ENCODE measurements at regions not wholly inside any gene's neighbourhood (a gene's known extent, or its start where the extent isn't known, plus 50 kb on each side); places are given as distances from the start of the nearest gene placed in this dataset.

DNA sequence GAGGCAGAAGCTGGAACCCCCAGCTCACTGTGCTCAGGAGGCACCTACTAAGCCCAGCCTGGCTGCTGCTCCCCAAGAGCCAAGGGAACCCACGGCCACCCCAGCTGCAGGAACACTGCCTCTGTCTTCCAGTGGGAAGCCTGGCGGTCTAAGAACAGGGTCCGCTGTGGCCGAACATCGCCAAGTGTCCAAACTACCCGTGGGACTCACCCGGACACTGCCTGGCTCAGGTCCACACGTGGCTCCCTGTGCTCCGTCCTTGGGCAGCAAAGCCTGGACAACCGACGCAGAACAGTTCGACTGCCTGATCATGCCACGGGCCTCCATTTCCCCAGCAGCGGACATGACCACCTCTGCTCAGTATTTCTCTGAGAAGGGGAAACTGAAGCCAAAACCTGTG is 747.0 kb downstream of the BRD1 start:
- no peak for DNase-seq

DNA sequence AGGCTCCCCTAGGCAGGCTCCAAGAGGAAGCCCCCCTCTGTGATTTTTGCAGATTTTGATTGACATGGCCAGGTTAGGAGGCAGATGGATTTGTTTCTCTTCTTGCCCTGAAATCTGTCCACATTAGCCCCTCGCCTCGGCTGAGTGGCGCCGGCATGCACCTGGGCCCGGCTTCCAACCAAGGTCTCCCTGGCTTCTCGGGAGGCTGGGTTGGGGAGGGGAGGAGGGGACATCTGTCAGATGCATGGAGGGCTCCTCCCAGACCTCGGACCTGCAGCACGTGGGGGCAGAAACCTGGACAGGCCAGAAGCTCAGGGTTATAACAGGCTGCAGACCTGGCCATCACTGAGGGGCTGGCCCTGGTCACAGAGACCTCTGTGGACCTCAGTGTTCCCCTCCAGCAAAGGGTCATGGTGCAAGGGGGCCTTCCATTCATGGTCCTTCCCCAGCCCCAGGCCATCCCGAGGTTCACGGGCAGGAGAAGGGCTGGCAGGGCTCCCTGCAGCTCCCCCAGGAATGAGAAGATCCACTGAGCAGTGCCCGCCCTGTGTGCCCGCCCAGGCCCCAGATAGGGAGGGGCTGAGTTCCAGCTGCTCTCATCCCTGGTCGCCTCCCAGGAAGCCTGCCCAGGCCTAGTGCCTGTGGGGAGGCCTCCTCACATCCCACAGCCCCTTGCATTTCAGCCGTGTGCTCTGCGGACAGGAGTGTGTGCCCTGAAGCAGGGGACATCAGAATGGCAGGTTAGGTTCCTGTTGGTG is 747.8 kb downstream of the BRD1 start:
- DNase-seq = no peak

DNA sequence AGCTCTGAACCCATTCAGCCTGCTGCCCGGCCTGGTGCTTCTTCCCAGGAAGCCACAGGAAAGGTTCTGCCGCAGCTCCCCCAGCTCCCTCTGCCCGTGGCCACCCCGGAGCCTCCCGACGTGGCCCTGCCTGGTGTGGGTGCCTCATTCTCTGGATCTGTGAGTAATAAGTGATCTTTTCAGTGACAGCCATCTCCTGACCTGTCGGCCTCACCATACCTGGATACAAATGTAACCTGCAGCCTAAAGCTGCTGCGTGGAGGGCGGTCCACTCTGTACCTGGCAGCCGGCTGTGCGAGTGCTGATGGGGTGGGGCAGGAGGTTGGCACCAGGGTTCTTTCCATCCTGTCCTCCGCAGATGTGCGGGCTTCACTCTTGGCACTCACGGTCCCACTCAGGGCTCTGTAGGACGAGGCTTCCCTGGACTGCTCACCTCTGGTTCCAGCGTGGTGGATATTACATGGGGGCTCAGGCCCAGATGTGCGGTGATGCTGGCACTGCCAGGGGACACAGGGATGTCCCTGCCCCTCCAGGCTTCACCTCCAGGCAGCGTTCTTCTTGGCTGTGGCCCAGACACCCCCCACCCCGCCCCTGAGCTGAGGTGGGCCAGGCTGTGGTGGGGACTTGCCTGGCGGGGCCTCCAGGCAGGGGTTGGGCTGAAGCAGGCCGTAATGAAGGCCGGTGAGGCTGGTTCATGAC is 748.5 kb downstream of the BRD1 start:
- DNase-seq = no peak

DNA sequence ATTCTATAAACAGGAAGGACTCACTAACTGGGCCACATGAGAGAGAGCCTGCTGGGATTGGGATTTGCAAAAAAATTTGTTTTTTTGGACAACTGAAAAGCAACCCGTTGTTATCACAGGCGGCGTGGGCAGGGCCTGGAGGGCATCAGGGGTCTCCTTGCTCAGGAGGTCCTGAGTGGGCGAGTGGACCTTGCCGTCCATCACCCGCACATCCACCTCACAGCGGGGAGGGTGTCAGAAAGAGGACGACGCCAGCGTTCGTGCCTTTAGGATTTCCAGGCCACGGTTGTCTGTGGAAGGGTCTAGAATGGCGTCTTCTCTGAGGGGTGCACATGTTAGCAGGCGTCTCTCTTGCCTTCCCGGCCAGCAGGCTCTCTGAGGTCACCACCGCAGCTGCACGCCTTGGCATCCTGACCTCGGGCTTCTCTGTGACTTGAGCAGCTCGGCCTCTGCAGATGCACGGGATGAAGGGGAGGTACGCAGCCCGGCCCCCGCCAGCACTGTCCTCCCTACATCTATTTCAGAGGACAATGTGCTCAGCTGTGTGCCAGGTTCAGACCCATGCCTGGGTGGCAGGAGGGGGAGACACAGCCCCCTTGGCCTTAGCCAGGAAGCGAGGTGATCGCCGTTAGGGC is 749.5 kb downstream of the BRD1 start:
- DNase-seq = no peak

DNA sequence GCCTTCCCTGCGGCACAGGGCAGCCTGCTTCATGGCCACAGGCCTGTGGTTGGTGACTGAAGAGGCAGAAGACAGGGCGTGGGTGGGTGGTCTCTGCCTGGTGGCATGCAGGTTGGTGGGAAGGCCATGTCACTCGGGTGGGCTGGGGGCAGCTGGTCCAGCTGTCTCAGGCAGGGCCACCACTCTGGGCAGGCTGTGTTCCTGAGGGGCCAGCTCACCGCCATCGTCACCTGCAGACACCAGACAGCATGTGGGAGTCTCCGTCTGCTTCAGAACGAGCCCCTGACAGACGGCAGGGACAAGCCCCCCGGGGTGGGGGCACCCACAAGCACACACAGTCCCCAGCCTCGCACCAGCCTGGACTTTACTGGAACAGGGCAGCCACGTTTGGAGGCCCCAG is 750.1 kb downstream of the BRD1 start:
- DNase-seq = no peak

DNA sequence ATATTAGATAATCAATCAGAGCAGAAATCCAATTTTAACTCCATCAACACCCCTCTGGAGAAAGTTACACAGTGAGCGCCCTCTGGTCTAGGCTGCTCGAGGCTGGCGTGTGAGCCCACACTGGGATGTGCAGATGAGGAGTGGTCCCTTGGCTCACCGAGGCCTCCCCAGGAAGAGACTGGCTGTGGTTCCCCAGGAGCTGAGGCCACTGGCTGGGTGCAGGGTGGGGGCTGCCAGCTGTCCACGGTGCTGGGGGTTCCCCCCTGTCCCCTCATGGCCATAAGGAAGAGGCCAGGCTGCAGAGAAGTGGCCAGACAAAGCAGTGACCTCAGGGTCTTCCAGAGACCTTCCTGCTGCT is 750.7 kb downstream of the BRD1 start:
- DNase-seq = no peak

DNA sequence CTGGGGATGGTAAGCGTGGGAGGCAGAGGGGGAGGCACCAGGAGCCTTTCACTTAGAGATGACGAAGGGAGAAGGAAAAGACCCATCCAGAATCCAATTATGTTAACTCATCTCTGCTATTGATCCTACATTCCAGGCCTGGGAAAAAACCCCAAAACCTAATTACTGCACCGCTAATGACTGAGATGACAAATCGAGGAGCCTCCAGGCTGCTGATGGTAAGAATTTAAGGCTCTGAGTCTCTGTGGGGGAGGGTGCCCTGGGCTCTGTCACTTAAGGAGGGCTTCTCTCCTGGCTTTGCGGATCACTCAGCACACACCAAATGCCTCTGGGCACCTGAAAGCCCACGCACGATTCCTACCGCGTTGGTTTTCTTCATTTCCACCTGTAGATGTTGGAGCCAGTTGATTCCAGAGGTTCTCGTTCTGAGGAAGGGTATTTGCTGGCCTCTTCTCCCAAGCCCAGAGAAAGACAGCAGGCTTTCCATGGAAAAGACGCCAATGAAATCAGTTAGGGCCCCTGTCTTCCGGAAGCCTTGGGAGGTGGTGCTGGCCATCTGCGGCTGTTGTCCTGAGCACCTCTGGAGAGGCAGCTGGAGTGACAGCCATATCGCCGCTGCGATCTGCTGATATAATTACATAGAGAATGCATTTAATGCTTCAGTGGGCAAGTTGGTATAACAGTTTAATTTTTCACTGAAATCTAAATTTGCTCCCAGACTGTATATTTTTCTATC is 751.2 kb downstream of the BRD1 start:
- no peak for DNase-seq

DNA sequence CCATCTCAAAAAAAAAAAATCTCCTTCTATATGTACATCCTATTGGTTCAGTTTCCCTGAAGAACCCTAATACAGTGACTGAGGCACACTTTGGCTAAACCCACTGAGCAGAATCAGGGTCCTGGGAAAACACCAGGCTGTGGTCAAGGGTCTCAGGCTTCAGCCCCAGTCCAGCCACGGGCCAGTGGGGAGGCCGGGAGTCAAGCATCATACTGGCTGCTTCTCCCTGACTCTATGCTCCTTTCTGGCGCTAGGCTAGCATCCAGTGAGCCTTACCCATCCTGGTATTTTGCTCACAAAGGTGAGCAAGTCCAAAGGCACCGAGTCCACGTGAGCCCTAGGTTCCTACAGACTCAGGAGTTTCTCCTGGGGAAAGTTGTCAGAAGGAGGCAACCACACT is 752.5 kb downstream of the BRD1 start:
- no peak for DNase-seq

DNA sequence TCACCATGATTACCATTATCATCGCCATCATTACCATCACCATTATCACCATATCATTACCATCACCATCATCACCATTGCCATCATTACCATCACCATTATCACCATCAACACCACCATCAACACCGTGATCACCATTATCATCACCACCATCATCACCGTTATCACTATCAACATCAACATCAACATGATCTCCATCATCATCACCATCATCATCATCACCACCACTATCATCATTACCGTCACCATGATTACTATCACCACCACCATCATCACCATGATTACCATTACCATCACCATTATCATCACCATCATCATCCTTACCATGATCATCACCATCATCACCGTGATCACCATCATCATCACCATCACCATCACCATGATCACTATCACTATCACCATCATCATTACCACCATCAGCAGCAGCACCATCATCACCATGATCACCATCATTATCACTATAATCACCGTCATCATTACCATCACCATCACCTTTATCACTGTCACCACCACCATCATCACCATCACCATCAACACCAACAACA is 753.7 kb downstream of the BRD1 start:
- no peak for DNase-seq

DNA sequence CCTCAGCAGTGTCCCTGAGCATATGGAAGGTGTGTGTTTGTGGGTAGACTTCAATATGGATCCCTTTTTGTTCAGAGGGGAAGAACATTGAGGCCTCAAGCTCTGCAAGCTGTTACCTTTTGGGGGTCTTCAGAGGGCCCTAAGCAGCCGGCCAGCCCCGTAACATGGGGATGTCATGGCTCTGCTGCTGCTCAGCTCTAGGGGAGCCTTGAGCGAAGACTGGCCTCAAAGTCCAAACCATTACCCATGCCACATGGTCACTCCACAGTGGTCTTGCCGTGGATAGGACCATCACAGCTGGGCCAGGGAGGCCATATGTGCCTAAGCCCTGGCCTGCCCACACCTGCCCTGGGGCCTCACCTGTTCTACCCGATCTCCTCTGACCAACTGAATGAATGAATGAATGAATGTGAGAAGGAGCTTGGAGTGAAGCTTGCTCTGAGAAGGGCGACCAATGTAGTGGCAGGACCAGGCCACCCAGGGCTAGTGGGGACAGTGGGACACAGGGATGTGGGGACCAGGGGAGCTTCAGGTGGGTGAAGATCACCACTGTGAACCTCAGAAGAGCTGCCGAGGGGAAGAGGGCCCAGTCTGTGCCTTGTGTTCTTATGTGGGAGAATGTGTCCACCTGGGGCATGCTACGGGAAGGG is 754.6 kb downstream of the BRD1 start:
- DNase-seq = no peak

DNA sequence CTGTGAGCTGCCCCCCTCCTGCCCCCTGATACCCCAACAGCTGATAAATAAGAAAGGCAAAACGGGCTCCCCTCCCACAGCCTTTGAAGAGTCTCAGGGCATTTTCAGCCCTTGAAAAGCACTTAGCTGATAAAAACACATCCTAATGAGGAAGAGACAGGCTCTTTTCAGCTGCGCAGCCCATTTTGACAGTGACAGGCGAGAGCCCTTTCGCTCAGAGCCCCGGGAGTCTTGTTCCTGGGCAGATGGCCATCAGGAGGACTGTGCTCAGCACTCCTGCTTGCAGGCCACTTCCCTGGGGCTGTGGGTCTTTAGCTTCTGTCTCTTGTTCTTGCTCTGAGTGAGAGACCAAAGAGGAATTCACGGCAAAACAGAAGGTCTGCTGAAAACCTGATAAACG is 757.2 kb downstream of the BRD1 start:
- no peak for DNase-seq

DNA sequence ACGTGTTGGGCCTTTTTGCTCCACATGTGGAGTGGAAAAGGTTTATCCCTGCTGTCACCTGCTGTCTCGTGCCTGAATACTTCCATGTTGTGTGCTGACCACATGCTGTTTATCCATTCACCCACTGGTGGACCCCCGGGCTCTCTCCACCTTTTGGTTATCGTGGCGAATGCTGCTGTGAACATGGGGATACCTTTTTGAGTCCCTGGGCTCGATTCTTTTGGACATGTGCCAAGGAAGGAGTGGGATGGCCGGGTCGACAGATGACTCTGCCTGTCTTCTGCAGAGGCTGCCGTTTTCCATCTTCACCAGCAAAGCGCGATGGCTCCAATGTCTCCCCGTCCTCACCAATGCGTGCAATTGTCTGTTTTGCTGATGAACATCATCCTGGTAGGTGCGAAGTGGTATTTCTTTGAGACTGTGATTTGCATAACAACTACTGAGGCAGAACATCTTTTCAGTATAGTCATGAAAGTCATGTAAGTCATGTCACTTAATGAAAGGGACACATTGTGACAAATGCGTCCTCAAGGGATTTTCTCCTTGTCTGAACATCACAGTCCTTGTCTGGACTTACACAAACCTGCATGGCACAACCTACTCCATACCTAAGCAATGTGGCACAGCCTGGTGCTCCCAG is 758.7 kb downstream of the BRD1 start:
- no peak for DNase-seq

DNA sequence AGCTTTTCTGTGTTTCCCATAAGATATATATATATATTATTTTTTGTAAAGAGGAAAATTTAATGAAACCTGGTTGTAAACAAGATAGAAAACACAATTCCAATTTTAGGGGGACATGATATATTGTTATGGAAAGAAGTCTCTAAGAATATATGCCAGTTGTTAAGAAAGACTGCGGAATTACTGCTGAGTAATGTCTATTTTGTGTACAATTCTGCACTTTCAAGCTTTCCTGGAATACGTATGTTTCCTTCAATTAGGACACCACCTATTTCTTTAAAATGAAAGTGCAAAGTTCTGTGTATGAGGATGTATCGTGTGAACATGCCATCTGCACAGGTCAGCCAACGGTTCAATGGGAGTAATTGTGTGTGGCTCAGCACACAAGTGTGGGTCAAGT is 760.2 kb downstream of the BRD1 start:
- no peak for DNase-seq

DNA sequence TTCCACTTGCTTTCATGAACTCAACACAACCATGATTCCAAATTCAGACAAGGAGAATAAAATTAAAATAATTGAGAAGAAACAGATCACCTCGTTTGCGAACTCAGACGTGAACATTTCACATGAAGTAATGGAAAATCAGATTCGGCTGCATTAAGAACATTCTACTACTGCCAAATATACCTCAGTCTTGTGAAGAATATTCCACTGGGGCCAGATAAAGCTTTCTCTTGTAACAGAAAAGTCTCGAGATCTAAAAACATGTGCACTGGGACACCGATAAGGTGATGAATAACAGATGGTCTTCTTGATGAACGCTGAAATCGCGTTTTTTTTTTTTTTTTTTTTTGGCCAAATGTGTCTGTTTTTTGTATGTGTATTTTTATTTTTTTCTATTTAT is 761.1 kb downstream of the BRD1 start:
- DNase-seq = no peak

DNA sequence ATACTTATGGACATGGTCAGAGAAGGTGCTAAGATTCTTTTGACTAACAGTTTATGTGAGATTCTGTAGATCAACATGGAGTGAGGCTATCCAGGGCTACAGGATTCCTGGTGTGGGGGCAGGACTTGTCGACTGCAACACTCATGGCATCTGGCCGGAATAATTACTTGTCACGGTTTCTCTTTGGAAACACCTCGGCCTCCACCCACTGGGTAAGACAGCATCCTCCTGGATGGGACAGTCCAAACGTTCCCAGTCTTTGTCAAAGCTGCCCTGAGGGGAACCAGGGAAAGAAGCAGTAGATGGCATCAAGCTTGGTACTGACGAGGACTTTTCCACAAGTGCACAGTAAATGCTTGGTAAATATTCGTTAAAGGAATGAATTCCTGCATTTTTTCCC is 762.8 kb downstream of the BRD1 start:
- no peak for DNase-seq

DNA sequence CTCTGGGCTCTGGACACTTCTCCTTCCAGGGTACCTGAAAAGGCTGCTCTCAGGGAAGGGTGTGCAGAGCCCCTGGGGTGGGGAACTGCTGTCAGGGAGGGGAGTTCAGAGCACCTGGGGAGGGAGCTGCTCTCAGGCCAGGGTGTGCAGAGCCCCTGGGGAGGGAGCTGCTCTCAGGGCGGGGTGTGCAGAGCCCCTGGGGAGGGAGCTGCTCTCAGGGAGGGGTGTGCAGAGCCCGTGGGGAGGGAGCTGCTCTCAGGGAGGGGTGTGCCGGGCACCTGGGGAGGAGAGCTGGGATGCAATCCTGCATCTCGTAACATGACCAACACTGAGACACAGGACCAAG is 764.2 kb downstream of the BRD1 start:
- DNase-seq = no peak

DNA sequence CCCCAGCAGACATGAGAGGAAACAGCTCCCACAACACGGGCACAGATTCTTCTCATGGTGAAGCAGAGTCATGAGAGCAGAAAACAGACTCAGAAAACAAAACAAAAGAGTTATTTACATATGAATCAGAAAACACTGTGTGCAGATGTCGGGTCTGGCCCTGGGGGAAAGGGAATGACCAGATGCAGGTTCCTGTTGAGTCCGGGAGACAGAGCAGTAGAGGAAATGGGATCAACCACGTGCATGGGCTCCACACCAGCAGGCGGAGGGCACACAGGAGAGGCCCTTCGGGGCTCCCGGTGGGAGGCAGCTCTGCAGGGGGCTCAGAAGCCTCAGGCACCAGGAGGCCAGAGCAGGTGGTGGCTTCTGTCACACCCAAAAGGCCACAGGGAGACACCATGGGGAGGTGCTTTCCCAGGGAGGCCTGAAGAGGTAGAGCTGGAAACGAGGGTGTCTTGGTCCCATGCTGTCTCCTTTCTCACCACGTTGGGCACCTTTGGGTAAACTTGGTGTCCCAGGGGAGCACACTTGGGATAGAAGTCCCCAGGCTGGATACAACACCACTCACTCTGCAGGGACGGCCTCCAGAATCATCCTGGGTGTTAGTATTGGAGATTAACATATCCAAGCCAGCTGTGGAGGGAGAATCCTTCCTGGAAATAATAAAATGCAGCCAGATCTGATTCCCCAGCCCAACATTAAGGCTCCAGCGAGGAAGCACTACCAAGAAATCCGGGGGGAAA is 764.7 kb downstream of the BRD1 start:
- no peak for DNase-seq

DNA sequence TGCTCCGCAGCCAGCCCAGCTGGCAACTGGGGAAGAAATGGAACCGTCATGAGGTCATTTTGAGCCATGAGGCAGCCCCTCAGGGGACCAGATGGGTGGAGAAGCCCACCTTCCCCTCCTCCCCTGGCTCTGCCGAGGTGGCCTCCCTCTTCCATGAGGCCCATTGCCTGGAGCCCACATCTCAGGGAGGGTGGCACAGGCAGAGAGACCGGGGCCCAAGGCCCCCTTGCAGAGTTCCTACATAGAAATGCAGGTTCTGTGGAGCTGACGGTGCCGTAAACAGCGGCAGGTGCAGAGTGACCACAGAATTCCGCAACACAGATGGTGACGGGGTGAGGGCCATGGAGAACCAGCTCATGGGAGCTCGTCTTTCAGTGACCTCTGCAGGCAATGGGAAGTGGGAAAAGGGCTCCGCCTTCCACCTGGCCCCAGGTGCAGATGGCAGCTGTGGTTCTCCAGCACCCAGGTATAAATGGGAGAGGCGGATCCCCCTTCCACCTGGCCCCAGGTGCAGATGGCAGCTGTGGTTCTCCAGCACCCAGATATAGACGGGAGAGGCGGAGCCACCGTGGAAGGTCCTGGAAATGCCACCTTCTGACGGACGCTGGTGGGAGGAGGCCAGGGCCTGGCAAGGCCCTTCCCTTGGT is 765.4 kb downstream of the BRD1 start:
- no peak for DNase-seq

DNA sequence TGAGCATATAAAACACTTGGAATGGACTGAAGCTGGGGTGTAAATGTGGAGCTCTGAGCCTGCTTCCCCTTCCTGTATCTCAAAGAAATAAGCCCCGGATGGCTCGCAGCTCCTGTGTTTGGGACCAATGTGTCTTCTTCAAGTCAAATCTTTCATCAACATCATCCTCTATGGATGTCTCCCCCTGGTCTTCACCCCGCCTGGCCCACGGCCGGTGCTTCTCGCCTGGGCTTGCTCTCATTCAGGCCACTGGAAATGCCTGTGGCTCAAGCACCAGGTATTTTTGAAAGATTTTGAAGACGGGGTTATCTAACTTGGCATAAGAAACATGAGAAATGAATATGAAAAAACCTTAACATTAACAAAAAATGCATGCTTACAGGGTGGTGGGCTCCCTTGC is 769.8 kb downstream of the BRD1 start:
- DNase-seq = no peak

DNA sequence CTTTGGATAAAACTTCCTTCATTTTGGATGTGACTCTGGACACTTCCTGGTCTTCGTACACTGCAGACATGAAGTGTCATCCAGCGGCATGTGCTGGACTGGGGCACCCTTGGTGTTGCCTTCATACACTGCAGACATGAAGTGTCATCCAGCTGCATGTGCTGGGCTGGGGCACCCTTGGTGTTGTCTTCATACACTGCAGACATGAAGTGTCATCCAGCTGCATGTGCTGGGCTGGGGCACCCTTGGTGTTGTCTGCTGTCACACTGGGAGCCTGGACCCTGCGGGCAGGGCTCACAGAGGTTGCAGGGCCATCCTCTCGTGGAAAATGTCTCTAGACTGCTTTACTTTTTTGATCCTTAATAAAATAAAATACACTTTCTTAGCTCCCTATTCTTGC is 771.4 kb downstream of the BRD1 start:
- no peak for DNase-seq

DNA sequence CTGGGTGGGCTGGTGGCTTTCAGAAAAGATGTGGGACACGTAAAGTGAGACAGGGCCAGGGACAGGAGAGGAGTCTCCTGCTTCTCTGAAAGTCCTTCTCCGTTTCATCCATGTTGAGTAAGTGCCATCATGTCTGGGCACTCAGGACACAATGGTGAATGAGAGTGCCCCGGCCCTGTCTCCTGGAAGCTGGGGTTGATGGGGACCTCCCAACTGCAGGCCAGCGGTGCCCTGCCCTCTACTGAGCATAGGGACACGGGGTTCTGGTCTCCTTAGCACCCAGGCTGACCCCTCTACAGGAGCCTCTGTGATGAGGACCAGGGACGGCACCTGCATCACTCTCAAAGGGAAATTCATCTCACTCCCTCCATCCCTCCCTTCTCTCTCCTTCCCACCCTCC is 772.3 kb downstream of the BRD1 start:
- no peak for DNase-seq
